ENCODE measurements at regions not wholly inside any gene's neighbourhood (a gene's known extent, or its start where the extent isn't known, plus 50 kb on each side); places are given as distances from the start of the nearest gene placed in this dataset.
A peak's percentile ranks its signal among the peaks of the same experiment; 100 is the strongest.

DNA sequence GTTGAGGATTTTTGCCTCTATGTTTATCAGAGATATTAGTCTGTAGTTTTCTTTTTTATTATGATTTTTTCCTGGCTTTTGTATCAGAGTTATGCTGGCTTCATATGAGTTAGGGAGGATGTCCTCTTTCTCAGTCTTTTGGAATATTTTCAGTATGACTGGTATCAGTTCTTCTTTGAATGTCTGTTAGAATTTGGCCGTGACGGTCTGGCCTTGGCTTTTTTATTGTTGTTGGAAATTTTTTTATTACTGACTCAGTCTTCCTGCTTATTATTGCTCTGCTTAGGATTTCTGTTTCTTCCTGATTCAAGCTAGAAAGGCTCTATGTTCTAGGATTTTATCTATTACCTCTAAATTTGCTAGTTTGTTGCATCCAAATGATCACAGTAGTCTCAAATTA is 421.9 kb downstream of the CDH10 start:
- no peak overlapping the region for H3K9ac ChIP-seq (ENCODE audit: low read depth, low read length)
- peaks cover 8% of the 10 kb centered on the region; the same call in 1 of the 2 replicates for H3K9me3 ChIP-seq (ENCODE audit: control insufficient read depth, insufficient read depth, low read length)
- no peak overlapping the region for H3K18ac ChIP-seq (ENCODE audit: low read depth, low read length)
- H2BK15ac ChIP-seq (ENCODE audit: low read depth, low read length): no peak overlapping the region
- no peak overlapping the region for H3K27ac ChIP-seq (ENCODE audit: insufficient read depth, low read length)
- TF ChIP-seq SMC3 (IDR thresholded peaks at IDR 0.05; ENCODE audit: low read depth, low read length) (no peak), MAFK (IDR thresholded peaks at IDR 0.05; ENCODE audit: low read depth, low read length) (no peak), POLR2A (IDR thresholded peaks at IDR 0.05; ENCODE audit: low read depth, low read length) (no peak), MAZ (IDR thresholded peaks at IDR 0.05; ENCODE audit: borderline replicate concordance, low read depth, low read length) (no peak), FOS (IDR thresholded peaks at IDR 0.05; ENCODE audit: low read depth, low read length) (no peak), RCOR1 (IDR thresholded peaks at IDR 0.05; ENCODE audit: insufficient replicate concordance, low read length) (no peak), RAD21 (IDR thresholded peaks at IDR 0.05; ENCODE audit: low read length) (no peak), RFX5 (IDR thresholded peaks at IDR 0.05; ENCODE audit: low read depth, low read length) (no peak), CHD1 (IDR thresholded peaks at IDR 0.05; ENCODE audit: low read depth, low read length) (no peak), NFE2L2 (IDR thresholded peaks at IDR 0.05; ENCODE audit: low read depth, low read length) (no peak), MXI1 (IDR thresholded peaks at IDR 0.05; ENCODE audit: borderline replicate concordance, low read depth, low read length) (no peak), BHLHE40 (IDR thresholded peaks at IDR 0.05; ENCODE audit: low read depth, low read length) (no peak), CEBPB (IDR thresholded peaks at IDR 0.05; ENCODE audit: low read depth, low read length) (no peak)
- TF ChIP-seq, protein P1, sequence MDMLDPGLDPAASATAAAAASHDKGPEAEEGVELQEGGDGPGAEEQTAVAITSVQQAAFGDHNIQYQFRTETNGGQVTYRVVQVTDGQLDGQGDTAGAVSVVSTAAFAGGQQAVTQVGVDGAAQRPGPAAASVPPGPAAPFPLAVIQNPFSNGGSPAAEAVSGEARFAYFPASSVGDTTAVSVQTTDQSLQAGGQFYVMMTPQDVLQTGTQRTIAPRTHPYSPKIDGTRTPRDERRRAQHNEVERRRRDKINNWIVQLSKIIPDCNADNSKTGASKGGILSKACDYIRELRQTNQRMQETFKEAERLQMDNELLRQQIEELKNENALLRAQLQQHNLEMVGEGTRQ (IDR thresholded peaks at IDR 0.05; ENCODE audit: low read depth, low read length): no peak
- TF ChIP-seq, protein P2, sequence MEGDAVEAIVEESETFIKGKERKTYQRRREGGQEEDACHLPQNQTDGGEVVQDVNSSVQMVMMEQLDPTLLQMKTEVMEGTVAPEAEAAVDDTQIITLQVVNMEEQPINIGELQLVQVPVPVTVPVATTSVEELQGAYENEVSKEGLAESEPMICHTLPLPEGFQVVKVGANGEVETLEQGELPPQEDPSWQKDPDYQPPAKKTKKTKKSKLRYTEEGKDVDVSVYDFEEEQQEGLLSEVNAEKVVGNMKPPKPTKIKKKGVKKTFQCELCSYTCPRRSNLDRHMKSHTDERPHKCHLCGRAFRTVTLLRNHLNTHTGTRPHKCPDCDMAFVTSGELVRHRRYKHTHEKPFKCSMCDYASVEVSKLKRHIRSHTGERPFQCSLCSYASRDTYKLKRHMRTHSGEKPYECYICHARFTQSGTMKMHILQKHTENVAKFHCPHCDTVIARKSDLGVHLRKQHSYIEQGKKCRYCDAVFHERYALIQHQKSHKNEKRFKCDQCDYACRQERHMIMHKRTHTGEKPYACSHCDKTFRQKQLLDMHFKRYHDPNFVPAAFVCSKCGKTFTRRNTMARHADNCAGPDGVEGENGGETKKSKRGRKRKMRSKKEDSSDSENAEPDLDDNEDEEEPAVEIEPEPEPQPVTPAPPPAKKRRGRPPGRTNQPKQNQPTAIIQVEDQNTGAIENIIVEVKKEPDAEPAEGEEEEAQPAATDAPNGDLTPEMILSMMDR (conservative IDR thresholded peaks at IDR 0.05; ENCODE audit: low read depth, low read length): no peak
- TF ChIP-seq, protein P3, sequence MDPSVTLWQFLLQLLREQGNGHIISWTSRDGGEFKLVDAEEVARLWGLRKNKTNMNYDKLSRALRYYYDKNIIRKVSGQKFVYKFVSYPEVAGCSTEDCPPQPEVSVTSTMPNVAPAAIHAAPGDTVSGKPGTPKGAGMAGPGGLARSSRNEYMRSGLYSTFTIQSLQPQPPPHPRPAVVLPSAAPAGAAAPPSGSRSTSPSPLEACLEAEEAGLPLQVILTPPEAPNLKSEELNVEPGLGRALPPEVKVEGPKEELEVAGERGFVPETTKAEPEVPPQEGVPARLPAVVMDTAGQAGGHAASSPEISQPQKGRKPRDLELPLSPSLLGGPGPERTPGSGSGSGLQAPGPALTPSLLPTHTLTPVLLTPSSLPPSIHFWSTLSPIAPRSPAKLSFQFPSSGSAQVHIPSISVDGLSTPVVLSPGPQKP (IDR thresholded peaks at IDR 0.05; ENCODE audit: borderline replicate concordance, low read depth, low read length): no peak
- H3K79me1 ChIP-seq (ENCODE audit: low read depth in 1 of 2, low read length in 2 of 2): no peaks in the 10 kb centered on the region
- DNase-seq (peak; percentile 5), ATAC-seq (ENCODE audit: low read depth) (no peak)
- no peaks in the 10 kb centered on the region for H3K9me1 ChIP-seq (ENCODE audit: insufficient read depth, low read length)
- no peak overlapping the region for H2BK5ac ChIP-seq (ENCODE audit: low read depth, low read length, poor library complexity, severe bottlenecking)
- no peak overlapping the region for H3K14ac ChIP-seq (replicated peaks; ENCODE audit: low read depth, low read length)
- H3K56ac ChIP-seq (ENCODE audit: extremely low read depth, insufficient read depth, low read length): no peak overlapping the region
- no peaks in the 10 kb centered on the region for H3K4me1 ChIP-seq (ENCODE audit: control insufficient read depth, insufficient read depth, low read length)
- H2BK20ac ChIP-seq (ENCODE audit: low read depth, low read length): no peak overlapping the region
- POLR2A ChIA-PET (ENCODE audit: unreplicated experiment): no interaction called here
- dilution Hi-C loops (cut with HindIII; ENCODE audit: low sequenced_read_pairs, unreplicated experiment): no loop called here
- no peak overlapping the region for H2AFZ ChIP-seq (replicated peaks; ENCODE audit: low read length, poor library complexity)
- CTCF ChIA-PET: interaction anchor here (0.6 kb wide), 1 partner anchor 1071 kb away, joined by 7 read pairs; no protein-coding TSS in a partner anchor
- WGBS, 2 experiments (ENCODE audit: extremely low coverage in 2 of 2, insufficient read length in 1 of 2): no CpG with 5 or more reads among the region's 2 CpGs
- no TSS peak for BruUV-seq (replicated peaks)
- H2AK9ac ChIP-seq (replicated peaks; ENCODE audit: low read depth, low read length, poor library complexity): no peak overlapping the region
- H4K91ac ChIP-seq (ENCODE audit: insufficient read depth, low read depth, low read length): no peak overlapping the region
- no peaks in the 10 kb centered on the region for H3K36me3 ChIP-seq (ENCODE audit: control insufficient read depth, insufficient read depth, low read length)
- H2BK120ac ChIP-seq (ENCODE audit: low read depth, low read length): no peak overlapping the region
- no peak overlapping the region for H4K8ac ChIP-seq (ENCODE audit: low read depth in 2 of 2, low read length in 2 of 2)
- H3K23ac ChIP-seq (ENCODE audit: low read depth, low read length): no peak overlapping the region
- in situ Hi-C loops (cut with MboI; ENCODE audit: low sequenced_read_pairs): no loop called here
- no peaks in the 10 kb centered on the region for H4K20me1 ChIP-seq (ENCODE audit: insufficient read depth, low read length)
- no peaks in the 10 kb centered on the region for H3K27me3 ChIP-seq (ENCODE audit: control insufficient read depth, insufficient read depth, low read length)
- no peak overlapping the region for H2AK5ac ChIP-seq (ENCODE audit: low read depth, low read length)
- no peak overlapping the region for H3K4ac ChIP-seq (ENCODE audit: low read depth, low read length)
- no peak overlapping the region for H3K4me2 ChIP-seq (ENCODE audit: low read depth, low read length)
- intact Hi-C loops (cut with micrococcal nuclease): no loop called here
- H4K5ac ChIP-seq (ENCODE audit: low read depth, low read length): no peak overlapping the region
- no peak overlapping the region for H3K4me3 ChIP-seq (ENCODE audit: insufficient read depth, low read depth, low read length)

Data from IMR-90 (cell line).